GM23338 (cell line): ENCODE measurements at regions not wholly inside any gene's neighbourhood (a gene's known extent, or its start where the extent isn't known, plus 50 kb on each side); places are given as distances from the start of the nearest gene placed in this dataset.
A peak's percentile ranks its signal among the peaks of the same experiment; 100 is the strongest.

Experiments used
- ATAC-seq: fragments of 200-7000 bp; cut with Tn5 transposase; 3 replicates; pipeline ENCODE4 v1.9.1; 2020
- DNase-seq: peaks from one replicate; pipeline ENCODE4 v3.0.0-alpha.2; 2015; ENCODE audit warnings: low spot score
- H2AFZ ChIP-seq: fragments of 200-600 bp; sonication (generic); 2 replicates; pipeline ENCODE4 v1.8.0; 2016; ENCODE audit warnings: antibody characterized with exemption, mild to moderate bottlenecking, moderate library complexity
- H3F3A ChIP-seq: fragments of 200-600 bp; sonication (generic); replicated peaks from 2 replicates; pipeline ENCODE4 v1.8.0; 2017; ENCODE audit warnings: antibody characterized with exemption, mixed run types, low read depth
- H3K27ac ChIP-seq: fragments of 200-600 bp; sonication (generic); 2 replicates; pipeline ENCODE4 v1.6.1; 2016; ENCODE audit warnings: low read depth
- H3K27me3 ChIP-seq: fragments of 200-600 bp; sonication (generic); 2 replicates; pipeline ENCODE4 v1.8.0; 2016; ENCODE audit warnings: mild to moderate bottlenecking, mixed run types, moderate library complexity; ENCODE audit not compliant: insufficient read depth
- H3K36me3 ChIP-seq: fragments of 200-600 bp; sonication (generic); 2 replicates; pipeline ENCODE4 v1.8.0; 2016; ENCODE audit warnings: mild to moderate bottlenecking; ENCODE audit not compliant: insufficient read depth
- H3K4me1 ChIP-seq: fragments of 200-600 bp; sonication (generic); 2 replicates; pipeline ENCODE4 v1.8.0; 2016; ENCODE audit warnings: mild to moderate bottlenecking, moderate library complexity; ENCODE audit not compliant: insufficient read depth
- H3K4me2 ChIP-seq: fragments of 200-600 bp; sonication (generic); 2 replicates; pipeline ENCODE4 v1.7.1; 2017; ENCODE audit warnings: mixed run types
- H3K4me3 ChIP-seq: fragments of 200-600 bp; sonication (generic); 2 replicates; pipeline ENCODE4 v1.6.1; 2016; ENCODE audit warnings: mixed run types
- H3K79me2 ChIP-seq: fragments of 200-600 bp; sonication (generic); replicated peaks from 2 replicates; pipeline ENCODE4 v1.8.0; 2017; ENCODE audit warnings: mild to moderate bottlenecking; ENCODE audit not compliant: insufficient read depth
- H3K9me2 ChIP-seq: fragments of 200-600 bp; sonication (generic); 2 replicates; pipeline ENCODE4 v1.8.0; 2017; ENCODE audit not compliant: insufficient read depth
- H4K20me1 ChIP-seq: fragments of 200-600 bp; sonication (generic); replicated peaks from 2 replicates; pipeline ENCODE4 v1.8.0; 2017; ENCODE audit warnings: mild to moderate bottlenecking; ENCODE audit not compliant: insufficient read depth
- H3K27ac Mint-ChIP-seq: 2 replicates; pipeline ENCODE4 v1.8.0; 2020; ENCODE audit warnings: inconsistent platforms, mild to moderate bottlenecking, moderate library complexity, mixed read lengths
- H3K27me3 Mint-ChIP-seq: 3 replicates; pipeline ENCODE4 v1.8.0; 2022; ENCODE audit warnings: low read depth, mild to moderate bottlenecking, moderate library complexity, mixed read lengths, inconsistent platforms; ENCODE audit not compliant: insufficient read depth, poor library complexity
- H3K36me3 Mint-ChIP-seq: 3 replicates; pipeline ENCODE4 v1.8.0; 2021; ENCODE audit warnings: low read depth, mild to moderate bottlenecking, inconsistent platforms, moderate library complexity, mixed read lengths
- H3K4me1 Mint-ChIP-seq: 3 replicates; pipeline ENCODE4 v1.8.0; 2020; ENCODE audit warnings: mild to moderate bottlenecking, inconsistent platforms, mixed read lengths
- H3K4me3 Mint-ChIP-seq: 3 replicates; pipeline ENCODE4 v1.8.0; 2021; ENCODE audit warnings: moderate library complexity, mild to moderate bottlenecking, inconsistent platforms, mixed read lengths
- H3K9me3 Mint-ChIP-seq: 3 replicates; pipeline ENCODE4 v1.8.0; 2020; ENCODE audit warnings: moderate library complexity, mild to moderate bottlenecking, inconsistent platforms, mixed read lengths
- CREB1 ChIP-seq: fragments of 250-450 bp; sonication (Bioruptor Pico); IDR thresholded peaks from 2 replicates; pipeline ENCODE4 v1.5.0; 2020; ENCODE audit warnings: low read depth, mild to moderate bottlenecking, moderate library complexity
- EZH2 ChIP-seq: fragments of 200-600 bp; sonication (generic); IDR thresholded peaks from one replicate; pipeline ENCODE4 v1.8.0; 2017; ENCODE audit warnings: antibody characterized with exemption, mild to moderate bottlenecking, low read depth; ENCODE audit not compliant: unreplicated experiment
- EZH2phosphoT487 ChIP-seq: fragments of 200-600 bp; sonication (generic); IDR thresholded peaks from one replicate; pipeline ENCODE4 v1.8.1; 2018; ENCODE audit warnings: antibody characterized with exemption; ENCODE audit not compliant: unreplicated experiment
- JUNB ChIP-seq: IDR thresholded peaks from one replicate; pipeline ENCODE4 v1.6.1; 2016; ENCODE audit warnings: antibody characterized with exemption; ENCODE audit not compliant: unreplicated experiment
- NANOG ChIP-seq: IDR thresholded peaks from 2 replicates; pipeline ENCODE4 v1.6.1; 2016; ENCODE audit warnings: antibody characterized with exemption, borderline replicate concordance
- POLR2AphosphoS5 ChIP-seq: IDR thresholded peaks from 2 replicates; pipeline ENCODE4 v1.6.1; 2016; ENCODE audit warnings: antibody characterized with exemption, low read depth
- STAT1 ChIP-seq: IDR thresholded peaks from one replicate; pipeline ENCODE4 v1.6.1; 2016; ENCODE audit warnings: antibody characterized with exemption; ENCODE audit not compliant: unreplicated experiment
- ZNF114 ChIP-seq: fragments of 250-450 bp; sonication (Bioruptor Pico); IDR thresholded peaks from 2 replicates; pipeline ENCODE4 v1.5.0; 2020; ENCODE audit warnings: mild to moderate bottlenecking, moderate library complexity
- TF ChIP-seq, protein P1 (sequence below): IDR thresholded peaks from 2 replicates; pipeline ENCODE4 v1.6.1; 2016; ENCODE audit warnings: antibody characterized with exemption
- TF ChIP-seq, protein P2 (sequence below), 2 experiments: fragments of 200-600 bp in 1 of 2; sonication (generic) in 1 of 2; conservative IDR thresholded peaks; 2 replicates each; pipeline versions ENCODE4 v1.5.1 to v1.6.1; 2016 to 2017; ENCODE audit warnings: antibody characterized with exemption in 2 of 2, low read depth in 2 of 2, mild to moderate bottlenecking in 2 of 2, moderate library complexity in 1 of 2
- TF ChIP-seq, protein P3 (sequence below): fragments of 250-450 bp; sonication (Bioruptor Pico); IDR thresholded peaks from 2 replicates; pipeline ENCODE4 v1.5.0; 2020; ENCODE audit warnings: mild to moderate bottlenecking, moderate library complexity
- TF ChIP-seq, protein P4 (sequence below): IDR thresholded peaks from one replicate; pipeline ENCODE4 v1.6.1; 2018; ENCODE audit warnings: antibody characterized with exemption; ENCODE audit not compliant: unreplicated experiment

DNA sequence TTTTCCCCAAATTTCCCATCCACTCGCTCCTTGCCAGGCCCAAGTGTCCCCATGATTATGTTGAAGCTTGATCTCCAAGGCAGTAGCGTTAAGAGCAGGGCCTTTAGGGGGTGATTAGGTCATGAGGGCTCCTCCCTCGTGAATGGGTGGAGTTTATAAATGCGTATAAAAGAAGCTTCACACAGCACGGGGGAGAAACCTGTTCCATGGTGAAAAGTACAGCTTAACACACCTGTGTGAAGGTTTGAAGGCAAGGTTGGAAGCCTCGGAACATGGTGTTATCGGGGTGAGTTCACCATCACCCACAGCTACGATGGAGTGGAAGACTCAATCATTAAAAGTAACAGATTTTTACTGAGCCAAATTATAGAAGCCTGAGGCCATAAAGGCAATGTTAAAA lies 137.4 kb upstream of the ALKAL2 start:
- H3K4me1 Mint-ChIP-seq, result peaks cover 7% of the 10 kb centered on the region; the same call in 2 of the 3 replicates
- Histone ChIP-seq H3K27ac (no peak overlapping the region), H3K4me3 (no peak overlapping the region), H3K4me1 (no peaks in the 10 kb centered on the region), H3K27me3 (no peaks in the 10 kb centered on the region), H4K20me1 (no peaks in the 10 kb centered on the region), H2AFZ (peak overlapping the region; percentile 83), H3F3A (no peaks in the 10 kb centered on the region), H3K36me3 (no peaks in the 10 kb centered on the region), H3K4me2 (no peak overlapping the region), H3K79me2 (no peaks in the 10 kb centered on the region), H3K9me2 (no peaks in the 10 kb centered on the region)
- no peaks in the 10 kb centered on the region; the same call in 2 of the 3 replicates for H3K9me3 Mint-ChIP-seq
- ATAC-seq (no peak), DNase-seq (no peak)
- H3K27ac Mint-ChIP-seq, result no peak overlapping the region
- no peaks in the 10 kb centered on the region for H3K36me3 Mint-ChIP-seq
- H3K27me3 Mint-ChIP-seq, result peaks cover 5% of the 10 kb centered on the region
- H3K4me3 Mint-ChIP-seq, result no peak overlapping the region
- TF ChIP-seq, protein P1, sequence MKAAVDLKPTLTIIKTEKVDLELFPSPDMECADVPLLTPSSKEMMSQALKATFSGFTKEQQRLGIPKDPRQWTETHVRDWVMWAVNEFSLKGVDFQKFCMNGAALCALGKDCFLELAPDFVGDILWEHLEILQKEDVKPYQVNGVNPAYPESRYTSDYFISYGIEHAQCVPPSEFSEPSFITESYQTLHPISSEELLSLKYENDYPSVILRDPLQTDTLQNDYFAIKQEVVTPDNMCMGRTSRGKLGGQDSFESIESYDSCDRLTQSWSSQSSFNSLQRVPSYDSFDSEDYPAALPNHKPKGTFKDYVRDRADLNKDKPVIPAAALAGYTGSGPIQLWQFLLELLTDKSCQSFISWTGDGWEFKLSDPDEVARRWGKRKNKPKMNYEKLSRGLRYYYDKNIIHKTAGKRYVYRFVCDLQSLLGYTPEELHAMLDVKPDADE, result no peak
- TF ChIP-seq EZH2, result no peak
- no peak for TF ChIP-seq CREB1
- TF ChIP-seq, protein P2, sequence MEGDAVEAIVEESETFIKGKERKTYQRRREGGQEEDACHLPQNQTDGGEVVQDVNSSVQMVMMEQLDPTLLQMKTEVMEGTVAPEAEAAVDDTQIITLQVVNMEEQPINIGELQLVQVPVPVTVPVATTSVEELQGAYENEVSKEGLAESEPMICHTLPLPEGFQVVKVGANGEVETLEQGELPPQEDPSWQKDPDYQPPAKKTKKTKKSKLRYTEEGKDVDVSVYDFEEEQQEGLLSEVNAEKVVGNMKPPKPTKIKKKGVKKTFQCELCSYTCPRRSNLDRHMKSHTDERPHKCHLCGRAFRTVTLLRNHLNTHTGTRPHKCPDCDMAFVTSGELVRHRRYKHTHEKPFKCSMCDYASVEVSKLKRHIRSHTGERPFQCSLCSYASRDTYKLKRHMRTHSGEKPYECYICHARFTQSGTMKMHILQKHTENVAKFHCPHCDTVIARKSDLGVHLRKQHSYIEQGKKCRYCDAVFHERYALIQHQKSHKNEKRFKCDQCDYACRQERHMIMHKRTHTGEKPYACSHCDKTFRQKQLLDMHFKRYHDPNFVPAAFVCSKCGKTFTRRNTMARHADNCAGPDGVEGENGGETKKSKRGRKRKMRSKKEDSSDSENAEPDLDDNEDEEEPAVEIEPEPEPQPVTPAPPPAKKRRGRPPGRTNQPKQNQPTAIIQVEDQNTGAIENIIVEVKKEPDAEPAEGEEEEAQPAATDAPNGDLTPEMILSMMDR (conservative IDR thresholded peaks at IDR 0.05; ENCODE audit: low read depth in 2 of 2), result no peak
- TF ChIP-seq, protein P3, sequence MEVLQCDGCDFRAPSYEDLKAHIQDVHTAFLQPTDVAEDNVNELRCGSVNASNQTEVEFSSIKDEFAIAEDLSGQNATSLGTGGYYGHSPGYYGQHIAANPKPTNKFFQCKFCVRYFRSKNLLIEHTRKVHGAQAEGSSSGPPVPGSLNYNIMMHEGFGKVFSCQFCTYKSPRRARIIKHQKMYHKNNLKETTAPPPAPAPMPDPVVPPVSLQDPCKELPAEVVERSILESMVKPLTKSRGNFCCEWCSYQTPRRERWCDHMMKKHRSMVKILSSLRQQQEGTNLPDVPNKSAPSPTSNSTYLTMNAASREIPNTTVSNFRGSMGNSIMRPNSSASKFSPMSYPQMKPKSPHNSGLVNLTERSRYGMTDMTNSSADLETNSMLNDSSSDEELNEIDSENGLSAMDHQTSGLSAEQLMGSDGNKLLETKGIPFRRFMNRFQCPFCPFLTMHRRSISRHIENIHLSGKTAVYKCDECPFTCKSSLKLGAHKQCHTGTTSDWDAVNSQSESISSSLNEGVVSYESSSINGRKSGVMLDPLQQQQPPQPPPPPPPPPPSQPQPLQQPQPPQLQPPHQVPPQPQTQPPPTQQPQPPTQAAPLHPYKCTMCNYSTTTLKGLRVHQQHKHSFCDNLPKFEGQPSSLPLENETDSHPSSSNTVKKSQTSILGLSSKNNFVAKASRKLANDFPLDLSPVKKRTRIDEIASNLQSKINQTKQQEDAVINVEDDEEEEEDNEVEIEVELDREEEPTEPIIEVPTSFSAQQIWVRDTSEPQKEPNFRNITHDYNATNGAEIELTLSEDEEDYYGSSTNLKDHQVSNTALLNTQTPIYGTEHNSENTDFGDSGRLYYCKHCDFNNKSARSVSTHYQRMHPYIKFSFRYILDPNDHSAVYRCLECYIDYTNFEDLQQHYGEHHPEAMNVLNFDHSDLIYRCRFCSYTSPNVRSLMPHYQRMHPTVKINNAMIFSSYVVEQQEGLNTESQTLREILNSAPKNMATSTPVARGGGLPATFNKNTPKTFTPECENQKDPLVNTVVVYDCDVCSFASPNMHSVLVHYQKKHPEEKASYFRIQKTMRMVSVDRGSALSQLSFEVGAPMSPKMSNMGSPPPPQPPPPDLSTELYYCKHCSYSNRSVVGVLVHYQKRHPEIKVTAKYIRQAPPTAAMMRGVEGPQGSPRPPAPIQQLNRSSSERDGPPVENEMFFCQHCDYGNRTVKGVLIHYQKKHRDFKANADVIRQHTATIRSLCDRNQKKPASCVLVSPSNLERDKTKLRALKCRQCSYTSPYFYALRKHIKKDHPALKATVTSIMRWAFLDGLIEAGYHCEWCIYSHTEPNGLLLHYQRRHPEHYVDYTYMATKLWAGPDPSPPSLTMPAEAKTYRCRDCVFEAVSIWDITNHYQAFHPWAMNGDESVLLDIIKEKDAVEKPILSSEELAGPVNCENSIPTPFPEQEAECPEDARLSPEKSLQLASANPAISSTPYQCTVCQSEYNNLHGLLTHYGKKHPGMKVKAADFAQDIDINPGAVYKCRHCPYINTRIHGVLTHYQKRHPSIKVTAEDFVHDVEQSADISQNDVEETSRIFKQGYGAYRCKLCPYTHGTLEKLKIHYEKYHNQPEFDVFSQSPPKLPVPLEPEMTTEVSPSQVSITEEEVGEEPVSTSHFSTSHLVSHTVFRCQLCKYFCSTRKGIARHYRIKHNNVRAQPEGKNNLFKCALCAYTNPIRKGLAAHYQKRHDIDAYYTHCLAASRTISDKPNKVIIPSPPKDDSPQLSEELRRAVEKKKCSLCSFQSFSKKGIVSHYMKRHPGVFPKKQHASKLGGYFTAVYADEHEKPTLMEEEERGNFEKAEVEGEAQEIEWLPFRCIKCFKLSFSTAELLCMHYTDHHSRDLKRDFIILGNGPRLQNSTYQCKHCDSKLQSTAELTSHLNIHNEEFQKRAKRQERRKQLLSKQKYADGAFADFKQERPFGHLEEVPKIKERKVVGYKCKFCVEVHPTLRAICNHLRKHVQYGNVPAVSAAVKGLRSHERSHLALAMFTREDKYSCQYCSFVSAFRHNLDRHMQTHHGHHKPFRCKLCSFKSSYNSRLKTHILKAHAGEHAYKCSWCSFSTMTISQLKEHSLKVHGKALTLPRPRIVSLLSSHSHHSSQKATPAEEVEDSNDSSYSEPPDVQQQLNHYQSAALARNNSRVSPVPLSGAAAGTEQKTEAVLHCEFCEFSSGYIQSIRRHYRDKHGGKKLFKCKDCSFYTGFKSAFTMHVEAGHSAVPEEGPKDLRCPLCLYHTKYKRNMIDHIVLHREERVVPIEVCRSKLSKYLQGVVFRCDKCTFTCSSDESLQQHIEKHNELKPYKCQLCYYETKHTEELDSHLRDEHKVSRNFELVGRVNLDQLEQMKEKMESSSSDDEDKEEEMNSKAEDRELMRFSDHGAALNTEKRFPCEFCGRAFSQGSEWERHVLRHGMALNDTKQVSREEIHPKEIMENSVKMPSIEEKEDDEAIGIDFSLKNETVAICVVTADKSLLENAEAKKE, result no peak
- no peak for TF ChIP-seq JUNB
- TF ChIP-seq POLR2AphosphoS5, result no peak
- no peak for TF ChIP-seq ZNF114 (CRISPR knock-in tag)
- TF ChIP-seq EZH2phosphoT487, result no peak
- no peak for TF ChIP-seq STAT1
- no peak for TF ChIP-seq NANOG
- TF ChIP-seq, protein P4, sequence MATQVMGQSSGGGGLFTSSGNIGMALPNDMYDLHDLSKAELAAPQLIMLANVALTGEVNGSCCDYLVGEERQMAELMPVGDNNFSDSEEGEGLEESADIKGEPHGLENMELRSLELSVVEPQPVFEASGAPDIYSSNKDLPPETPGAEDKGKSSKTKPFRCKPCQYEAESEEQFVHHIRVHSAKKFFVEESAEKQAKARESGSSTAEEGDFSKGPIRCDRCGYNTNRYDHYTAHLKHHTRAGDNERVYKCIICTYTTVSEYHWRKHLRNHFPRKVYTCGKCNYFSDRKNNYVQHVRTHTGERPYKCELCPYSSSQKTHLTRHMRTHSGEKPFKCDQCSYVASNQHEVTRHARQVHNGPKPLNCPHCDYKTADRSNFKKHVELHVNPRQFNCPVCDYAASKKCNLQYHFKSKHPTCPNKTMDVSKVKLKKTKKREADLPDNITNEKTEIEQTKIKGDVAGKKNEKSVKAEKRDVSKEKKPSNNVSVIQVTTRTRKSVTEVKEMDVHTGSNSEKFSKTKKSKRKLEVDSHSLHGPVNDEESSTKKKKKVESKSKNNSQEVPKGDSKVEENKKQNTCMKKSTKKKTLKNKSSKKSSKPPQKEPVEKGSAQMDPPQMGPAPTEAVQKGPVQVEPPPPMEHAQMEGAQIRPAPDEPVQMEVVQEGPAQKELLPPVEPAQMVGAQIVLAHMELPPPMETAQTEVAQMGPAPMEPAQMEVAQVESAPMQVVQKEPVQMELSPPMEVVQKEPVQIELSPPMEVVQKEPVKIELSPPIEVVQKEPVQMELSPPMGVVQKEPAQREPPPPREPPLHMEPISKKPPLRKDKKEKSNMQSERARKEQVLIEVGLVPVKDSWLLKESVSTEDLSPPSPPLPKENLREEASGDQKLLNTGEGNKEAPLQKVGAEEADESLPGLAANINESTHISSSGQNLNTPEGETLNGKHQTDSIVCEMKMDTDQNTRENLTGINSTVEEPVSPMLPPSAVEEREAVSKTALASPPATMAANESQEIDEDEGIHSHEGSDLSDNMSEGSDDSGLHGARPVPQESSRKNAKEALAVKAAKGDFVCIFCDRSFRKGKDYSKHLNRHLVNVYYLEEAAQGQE, result no peak
